ENCODE measurements at regions not wholly inside any gene's neighbourhood (a gene's known extent, or its start where the extent isn't known, plus 50 kb on each side); places are given as distances from the start of the nearest gene placed in this dataset.

DNA sequence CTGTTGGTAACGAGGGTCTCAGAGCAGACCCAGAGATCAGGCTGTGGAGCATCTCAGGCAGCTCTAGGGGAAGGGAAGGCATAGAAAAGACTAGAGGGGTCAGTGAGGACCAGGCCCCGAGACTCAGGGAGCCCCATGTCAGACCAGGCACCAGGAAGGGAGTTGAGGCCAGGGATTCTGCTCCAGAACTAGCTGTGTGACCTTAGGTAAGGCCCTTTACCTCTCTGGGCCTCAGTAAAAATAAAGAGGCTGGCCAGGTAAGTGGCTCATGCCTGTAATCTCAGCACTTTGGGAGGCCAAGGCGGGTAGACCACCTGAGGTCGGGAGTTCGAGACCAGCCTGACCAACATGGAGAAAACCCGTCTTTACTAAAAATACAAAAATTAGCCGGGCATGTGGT lies 176.4 kb upstream of the IER5L start:
- WGBS (ENCODE audit: insufficient coverage, low coverage, low lambda C conversion rate, missing lambda C conversion rate) = 94% methylated on average over 5 of the region's 7 CpGs
- TF ChIP-seq POLR2A (IDR thresholded peaks at IDR 0.05) = no peak
- TF ChIP-seq, protein P1, sequence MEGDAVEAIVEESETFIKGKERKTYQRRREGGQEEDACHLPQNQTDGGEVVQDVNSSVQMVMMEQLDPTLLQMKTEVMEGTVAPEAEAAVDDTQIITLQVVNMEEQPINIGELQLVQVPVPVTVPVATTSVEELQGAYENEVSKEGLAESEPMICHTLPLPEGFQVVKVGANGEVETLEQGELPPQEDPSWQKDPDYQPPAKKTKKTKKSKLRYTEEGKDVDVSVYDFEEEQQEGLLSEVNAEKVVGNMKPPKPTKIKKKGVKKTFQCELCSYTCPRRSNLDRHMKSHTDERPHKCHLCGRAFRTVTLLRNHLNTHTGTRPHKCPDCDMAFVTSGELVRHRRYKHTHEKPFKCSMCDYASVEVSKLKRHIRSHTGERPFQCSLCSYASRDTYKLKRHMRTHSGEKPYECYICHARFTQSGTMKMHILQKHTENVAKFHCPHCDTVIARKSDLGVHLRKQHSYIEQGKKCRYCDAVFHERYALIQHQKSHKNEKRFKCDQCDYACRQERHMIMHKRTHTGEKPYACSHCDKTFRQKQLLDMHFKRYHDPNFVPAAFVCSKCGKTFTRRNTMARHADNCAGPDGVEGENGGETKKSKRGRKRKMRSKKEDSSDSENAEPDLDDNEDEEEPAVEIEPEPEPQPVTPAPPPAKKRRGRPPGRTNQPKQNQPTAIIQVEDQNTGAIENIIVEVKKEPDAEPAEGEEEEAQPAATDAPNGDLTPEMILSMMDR (IDR thresholded peaks at IDR 0.05) = no peak
- Histone ChIP-seq H3K9me3 (peaks cover 0 to 5% (median 2%) of the 10 kb centered on the region in 4 donors), H3K4me1 (peaks cover 0 to 6% (median under 1%) of the 10 kb centered on the region in 4 donors), H3K27me3 (no peaks in the 10 kb centered on the region), H3K27ac (no peak overlapping the region), H3K36me3 (no peaks in the 10 kb centered on the region), H3K4me3 (no peak overlapping the region)
- ATAC-seq = no peak
- intact Hi-C loops (cut with DNase I) = no loop called here
- DNase-seq = no peak

DNA sequence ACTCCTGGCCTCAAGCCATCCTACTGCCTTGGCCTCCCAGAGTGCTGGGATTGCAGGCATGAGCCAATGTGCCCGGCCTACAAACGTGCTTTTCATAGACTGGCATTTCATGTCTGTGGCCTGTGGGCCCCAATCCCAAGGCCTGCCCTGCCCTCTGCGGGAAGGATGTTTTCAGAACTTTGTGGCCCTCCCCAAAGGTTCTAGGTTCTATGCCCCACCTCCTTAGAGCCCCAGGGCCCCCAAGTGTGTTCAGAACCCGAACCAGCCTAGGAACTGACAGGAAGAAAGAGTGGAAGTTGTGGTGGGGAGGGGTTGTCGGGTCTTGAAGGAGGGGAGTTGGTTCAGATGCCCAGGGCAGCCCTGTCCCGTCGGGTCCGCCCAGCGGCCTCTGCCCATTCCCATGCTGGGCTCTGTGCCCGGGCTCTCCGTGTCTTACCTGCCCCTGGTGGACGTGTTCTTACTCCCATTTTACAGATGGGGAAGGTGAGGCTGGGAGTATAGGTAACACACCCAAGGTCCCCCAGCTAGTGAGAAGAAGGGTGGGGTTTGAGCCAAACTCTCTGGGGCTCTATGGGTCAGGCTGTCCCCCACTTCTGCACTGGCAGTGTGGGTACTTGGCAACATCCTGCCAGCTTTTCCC lies 175.8 kb upstream of the IER5L start:
- ATAC-seq (no peak), DNase-seq (peak in 1 of 3 donors; percentile 46)
- no peaks in the 10 kb centered on the region for H3K36me3 ChIP-seq
- 59% methylated on average over 6 of the region's 12 CpGs for WGBS (ENCODE audit: insufficient coverage, low coverage, low lambda C conversion rate, missing lambda C conversion rate)
- peaks cover 0 to 6% (median under 1%) of the 10 kb centered on the region in 4 donors for H3K4me1 ChIP-seq
- TF ChIP-seq, protein P1 (IDR thresholded peaks at IDR 0.05) = no peak
- no peak for TF ChIP-seq POLR2A (IDR thresholded peaks at IDR 0.05)
- no peaks in the 10 kb centered on the region for H3K27me3 ChIP-seq
- H3K4me3 ChIP-seq = no peak overlapping the region
- intact Hi-C loops (cut with DNase I) = no loop called here
- H3K9me3 ChIP-seq = peaks cover 0 to 5% (median 2%) of the 10 kb centered on the region in 4 donors
- H3K27ac ChIP-seq = no peak overlapping the region

DNA sequence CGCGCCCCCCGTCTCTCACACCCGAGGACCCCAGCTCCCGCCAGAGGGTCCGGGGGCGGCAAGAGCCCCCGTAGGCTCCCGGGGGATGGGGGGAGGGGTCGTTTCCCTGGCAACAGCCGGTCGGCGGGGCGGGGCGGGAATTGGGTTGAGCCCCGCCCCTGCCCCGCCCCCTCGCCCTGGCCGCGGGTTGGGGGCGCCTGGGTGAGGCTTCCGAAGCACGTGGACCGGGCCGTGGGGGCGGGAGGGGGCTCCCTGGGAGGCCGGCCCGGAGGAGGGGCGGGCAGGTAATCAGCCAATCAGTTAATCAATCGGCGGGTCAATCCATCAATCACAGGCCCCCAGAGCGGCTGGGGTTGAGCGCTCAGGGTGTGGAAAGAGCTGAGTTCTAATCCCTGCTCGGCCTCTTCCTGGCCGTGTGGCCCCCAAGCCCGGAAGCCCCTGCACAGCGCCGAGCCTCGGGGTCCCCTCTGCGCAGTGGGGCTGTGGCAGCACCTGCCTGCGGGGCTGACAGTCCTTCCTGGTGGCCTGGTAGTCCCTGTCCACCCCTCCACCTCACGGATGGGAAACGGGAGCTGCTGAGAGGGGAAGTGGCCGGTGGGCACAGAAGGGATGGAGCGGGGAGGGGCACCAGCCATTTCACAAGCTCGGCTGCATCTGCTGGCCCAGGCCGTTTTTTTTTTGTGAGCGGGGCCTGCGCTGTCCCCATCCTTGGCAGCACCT lies 174.2 kb upstream of the IER5L start:
- DNase-seq (peak in 2 of 3 donors; percentile 55 to 56), ATAC-seq (peak in 2 of 4 donors; percentile 26 to 29)
- Histone ChIP-seq H3K27ac (no peak overlapping the region), H3K9me3 (peaks cover 0 to 5% (median 2%) of the 10 kb centered on the region in 4 donors), H3K4me1 (peaks cover 0 to 6% (median under 1%) of the 10 kb centered on the region in 4 donors), H3K36me3 (no peaks in the 10 kb centered on the region), H3K4me3 (no peak overlapping the region), H3K27me3 (no peaks in the 10 kb centered on the region)
- TF ChIP-seq POLR2A (IDR thresholded peaks at IDR 0.05) = no peak
- TF ChIP-seq, protein P1 (IDR thresholded peaks at IDR 0.05) = no peak
- intact Hi-C loops (cut with DNase I) = no loop called here
- 17% methylated on average over 15 of the region's 49 CpGs for WGBS (ENCODE audit: insufficient coverage, low coverage, low lambda C conversion rate, missing lambda C conversion rate)

DNA sequence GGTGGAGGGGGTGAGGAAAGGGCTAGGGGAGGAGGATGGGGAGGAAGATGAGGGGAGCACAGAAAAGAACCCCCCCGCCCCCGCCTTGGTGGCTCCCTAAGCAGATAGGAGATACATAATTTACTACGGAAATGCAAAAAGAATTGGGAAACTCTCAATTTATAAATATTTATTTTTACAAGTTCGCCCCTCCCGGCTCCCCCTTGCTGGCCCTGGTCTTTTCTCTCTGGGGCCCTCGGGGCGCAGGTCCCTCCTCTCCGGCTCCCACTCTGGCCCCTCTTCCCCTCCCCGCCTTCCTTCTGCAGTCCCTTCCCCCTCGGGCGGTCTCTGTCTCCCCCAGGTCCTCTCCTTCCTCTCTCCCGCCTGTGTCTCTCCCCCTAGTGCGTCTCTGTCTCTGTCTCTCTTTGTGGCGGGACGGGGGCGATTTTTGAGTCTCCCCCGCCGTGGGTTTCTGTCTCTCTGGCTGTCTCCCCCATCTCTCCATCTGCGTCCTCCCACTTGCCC lies 173.6 kb upstream of the IER5L start:
- 3% methylated on average over 18 of the region's 19 CpGs for WGBS (ENCODE audit: insufficient coverage, low coverage, low lambda C conversion rate, missing lambda C conversion rate)
- no peaks in the 10 kb centered on the region for H3K27me3 ChIP-seq
- intact Hi-C loops (cut with DNase I) = no loop called here
- TF ChIP-seq, protein P1 (IDR thresholded peaks at IDR 0.05) = no peak
- TF ChIP-seq POLR2A (IDR thresholded peaks at IDR 0.05) = no peak
- ATAC-seq (peak in 3 of 4 donors; percentile 17 to 26 (median 25)), DNase-seq (peak in 2 of 3 donors; percentile 29 to 48)
- H3K4me3 ChIP-seq = no peak overlapping the region
- no peak overlapping the region for H3K27ac ChIP-seq
- H3K4me1 ChIP-seq = peaks cover 0 to 6% (median under 1%) of the 10 kb centered on the region in 4 donors
- H3K36me3 ChIP-seq = no peaks in the 10 kb centered on the region
- H3K9me3 ChIP-seq = peaks cover 0 to 5% (median 2%) of the 10 kb centered on the region in 4 donors
